Astrocyte of the spinal cord (primary cell): ENCODE measurements at regions not wholly inside any gene's neighbourhood (a gene's known extent, or its start where the extent isn't known, plus 50 kb on each side); places are given as distances from the start of the nearest gene placed in this dataset.
"Not testable (repeated sequence)": the region's sequence is repeated elsewhere in the genome, so short reads cannot be mapped to it uniquely, and the experiment has no call there.

Source experiments
- DNase-seq: peaks from one replicate; pipeline ENCODE4 v3.0.0; 2011; ENCODE audit warnings: low read depth, low spot score
- H3K4me3 ChIP-seq: 2 replicates; pipeline ENCODE4 v1.5.1; 2011; ENCODE audit warnings: low read depth, mild to moderate bottlenecking, low read length, moderate library complexity
- CTCF ChIP-seq: IDR thresholded peaks from 2 replicates; pipeline ENCODE4 v1.5.1; 2012; ENCODE audit warnings: low read depth, mild to moderate bottlenecking, low read length, inconsistent platforms
- in situ Hi-C: cut with HindIII; loops from 2 replicates; pipeline ENCODE4 v1.10.0; 2017; ENCODE audit warnings: low sequenced_read_pairs

- in situ Hi-C loops = no loop called here
- no peak for TF ChIP-seq CTCF
- H3K4me3 ChIP-seq = no peak overlapping the region
- no peak for DNase-seq
Measured at GRCh38 chr10:111600772-111601171, 523.9 kb downstream of the ADRA2A start.

DNA sequence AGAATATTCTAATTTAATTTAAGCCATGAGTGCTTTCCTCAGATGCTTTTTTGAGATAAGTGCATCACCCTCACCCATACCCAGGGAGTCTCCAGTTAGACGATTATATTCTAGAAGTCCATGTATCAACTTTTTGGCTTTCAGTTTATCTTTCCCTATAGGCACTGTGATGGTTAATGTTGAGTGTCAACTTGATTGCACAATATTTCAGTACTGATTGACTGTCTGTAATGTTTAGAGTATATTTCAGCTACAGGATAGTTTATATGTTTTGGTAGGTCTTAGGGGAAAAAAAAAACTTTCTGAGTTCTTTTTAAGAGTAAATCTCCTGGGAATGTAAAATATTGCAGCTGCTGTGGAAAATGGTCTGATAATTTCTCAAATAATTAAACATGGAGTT, 535.4 kb downstream of the ADRA2A start:
- in situ Hi-C loops = no loop called here
- H3K4me3 ChIP-seq = no peak overlapping the region
- TF ChIP-seq CTCF = no peak
- DNase-seq = no peak

DNA sequence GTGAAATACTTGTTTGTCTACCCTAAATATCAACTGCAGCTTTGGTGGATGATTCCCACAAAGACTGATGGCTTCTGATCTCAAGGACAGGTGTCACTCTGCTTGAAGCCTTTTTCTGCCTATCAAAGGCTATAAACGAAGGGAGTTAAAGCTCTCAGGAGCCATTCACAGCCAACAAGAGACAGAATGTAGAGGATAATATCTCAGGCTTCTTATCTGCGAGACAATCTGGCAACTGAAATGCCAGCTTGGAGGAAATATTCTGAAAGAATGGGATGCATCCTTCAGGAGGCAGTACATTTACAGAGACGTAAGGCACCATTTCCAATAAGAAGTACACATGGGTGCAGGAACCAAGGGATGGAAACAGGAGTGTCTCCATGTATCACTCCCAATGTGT, 549.4 kb downstream of the GPAM start:
- in situ Hi-C loops = no loop called here
- no peak overlapping the region for H3K4me3 ChIP-seq
- no peak for DNase-seq
- no peak for TF ChIP-seq CTCF

- TF ChIP-seq CTCF = no peak
- in situ Hi-C loops = no loop called here
- no peak overlapping the region for H3K4me3 ChIP-seq
- peak; percentile 8 for DNase-seq
Measured at GRCh38 chr10:111646021-111646420, 537.5 kb downstream of the GPAM start.

- TF ChIP-seq CTCF = no peak
- DNase-seq = peak; percentile 33
- H3K4me3 ChIP-seq = no peak overlapping the region
- in situ Hi-C loops = no loop called here
Measured at GRCh38 chr10:111648046-111648445, 535.5 kb downstream of the GPAM start.

- H3K4me3 ChIP-seq, DNase-seq, in situ Hi-C loops: not testable (repeated sequence)
Measured at GRCh38 chr10:111649080-111649479, 534.5 kb downstream of the GPAM start.

- no peak for DNase-seq
- no peak overlapping the region for H3K4me3 ChIP-seq
- in situ Hi-C loops = no loop called here
- no peak for TF ChIP-seq CTCF
Measured at GRCh38 chr10:111650088-111650487, 533.5 kb downstream of the GPAM start.
